Hepatocyte (in vitro differentiated cells): ENCODE measurements at regions not wholly inside any gene's neighbourhood (a gene's known extent, or its start where the extent isn't known, plus 50 kb on each side); places are given as distances from the start of the nearest gene placed in this dataset.

Source experiments
- DNase-seq: peaks from one replicate; pipeline ENCODE4 v3.0.0-alpha.2; 2016; ENCODE audit warnings: low spot score
- H2AFZ ChIP-seq: fragments of 200-600 bp; sonication (generic); 2 replicates; pipeline ENCODE4 v1.6.0; 2016; ENCODE audit warnings: antibody characterized with exemption, mild to moderate bottlenecking
- H3K27ac ChIP-seq: fragments of 200-600 bp; sonication (generic); 2 replicates; pipeline ENCODE4 v1.5.1; 2016; ENCODE audit warnings: mild to moderate bottlenecking
- H3K27me3 ChIP-seq: fragments of 200-600 bp; sonication (generic); 2 replicates; pipeline ENCODE4 v1.6.1; 2016
- H3K36me3 ChIP-seq: fragments of 200-600 bp; sonication (generic); replicated peaks from 2 replicates; pipeline ENCODE4 v1.5.1; 2016; ENCODE audit warnings: low read depth; ENCODE audit not compliant: insufficient read depth
- H3K4me1 ChIP-seq: fragments of 200-600 bp; sonication (generic); 2 replicates; pipeline ENCODE4 v1.5.1; 2016; ENCODE audit warnings: mild to moderate bottlenecking, moderate library complexity; ENCODE audit not compliant: insufficient read depth
- H3K4me2 ChIP-seq: fragments of 200-600 bp; sonication (generic); 2 replicates; pipeline ENCODE4 v1.6.0; 2016
- H3K4me3 ChIP-seq: fragments of 200-600 bp; sonication (generic); 2 replicates; pipeline ENCODE4 v1.5.1; 2016; ENCODE audit warnings: mild to moderate bottlenecking
- H3K79me2 ChIP-seq: fragments of 200-600 bp; sonication (generic); 2 replicates; pipeline ENCODE4 v1.6.0; 2017; ENCODE audit warnings: mild to moderate bottlenecking
- H3K9me2 ChIP-seq: fragments of 200-600 bp; sonication (generic); replicated peaks from 2 replicates; pipeline ENCODE4 v1.6.0; 2017; ENCODE audit warnings: mild to moderate bottlenecking; ENCODE audit not compliant: insufficient read depth
- H3K9me3 ChIP-seq: fragments of 200-600 bp; sonication (generic); 2 replicates; pipeline ENCODE4 v1.5.1; 2016; ENCODE audit warnings: low read depth, mild to moderate bottlenecking
- H4K20me1 ChIP-seq: fragments of 200-600 bp; sonication (generic); 2 replicates; pipeline ENCODE4 v1.6.0; 2016; ENCODE audit warnings: mild to moderate bottlenecking; ENCODE audit not compliant: insufficient read depth, poor library complexity, severe bottlenecking
- CTCF ChIP-seq: fragments of 200-600 bp; sonication (generic); IDR thresholded peaks from 2 replicates; pipeline ENCODE4 v1.5.1; 2016; ENCODE audit warnings: antibody characterized with exemption, mild to moderate bottlenecking; ENCODE audit not compliant: poor library complexity
- EZH2 ChIP-seq: fragments of 200-600 bp; sonication (generic); IDR thresholded peaks from 2 replicates; pipeline ENCODE4 v1.6.1; 2016; ENCODE audit warnings: antibody characterized with exemption, mild to moderate bottlenecking, borderline replicate concordance
- EZH2phosphoT487 ChIP-seq: fragments of 200-600 bp; sonication (generic); IDR thresholded peaks from one replicate; pipeline ENCODE4 v1.6.1; 2018; ENCODE audit warnings: antibody characterized with exemption, mild to moderate bottlenecking, low read depth, moderate library complexity; ENCODE audit not compliant: unreplicated experiment, severe bottlenecking
- WGBS: methylation state at CpG from one replicate; pipeline ENCODE4 v1.1.6; 2016; ENCODE audit warnings: low lambda C conversion rate; ENCODE audit errors: missing lambda C conversion rate; 5-methylcytosine and 5-hydroxymethylcytosine counted together

- no peak overlapping the region for H3K27ac ChIP-seq
- DNase-seq = no peak
- 86% methylated on average over 1 of the region's 1 CpG for WGBS
- no peaks in the 10 kb centered on the region for H3K27me3 ChIP-seq
- H2AFZ ChIP-seq = no peak overlapping the region
- H3K9me2 ChIP-seq = no peaks in the 10 kb centered on the region
- H3K4me3 ChIP-seq = no peak overlapping the region
- H3K4me2 ChIP-seq = no peak overlapping the region
- H4K20me1 ChIP-seq = no peaks in the 10 kb centered on the region
- H3K79me2 ChIP-seq = no peaks in the 10 kb centered on the region
- H3K4me1 ChIP-seq = peaks cover 10% of the 10 kb centered on the region
- H3K9me3 ChIP-seq = no peaks in the 10 kb centered on the region
- TF ChIP-seq EZH2phosphoT487 = no peak
- no peak for TF ChIP-seq EZH2
- no peak for TF ChIP-seq CTCF
- H3K36me3 ChIP-seq = no peaks in the 10 kb centered on the region
These were observed 158.4 kb downstream of the CARTPT start for GRCh38 chr5:71877511-71877910.

GRCh38 chr5:71880536-71880935 lies 161.5 kb downstream of the CARTPT start:
- H3K79me2 ChIP-seq = no peaks in the 10 kb centered on the region

GRCh38 chr5:71882826-71883741 lies 164.0 kb downstream of the CARTPT start:
- Histone ChIP-seq H3K27ac (no peak overlapping the region), H3K9me3 (no peaks in the 10 kb centered on the region), H2AFZ (no peak overlapping the region), H3K36me3 (no peaks in the 10 kb centered on the region), H4K20me1 (no peaks in the 10 kb centered on the region), H3K9me2 (no peaks in the 10 kb centered on the region), H3K4me2 (no peak overlapping the region), H3K4me1 (peaks cover 15% of the 10 kb centered on the region), H3K79me2 (no peaks in the 10 kb centered on the region), H3K4me3 (no peak overlapping the region), H3K27me3 (no peaks in the 10 kb centered on the region)
- no peak for TF ChIP-seq EZH2
- no peak for TF ChIP-seq CTCF
- no peak for TF ChIP-seq EZH2phosphoT487
- 70% methylated on average over 10 of the region's 10 CpGs for WGBS
- no peak for DNase-seq

More at GRCh38 chr5:71880536-71880935, 161.5 kb downstream of the CARTPT start:
- TF ChIP-seq CTCF = no peak
- TF ChIP-seq EZH2phosphoT487 = no peak
- TF ChIP-seq EZH2 = no peak
- no peaks in the 10 kb centered on the region for H3K9me2 ChIP-seq
- WGBS = 36% methylated on average over 5 of the region's 5 CpGs
- DNase-seq = peak; percentile 29
- H3K4me2 ChIP-seq = no peak overlapping the region
- H3K27me3 ChIP-seq = no peaks in the 10 kb centered on the region
- peaks cover 15% of the 10 kb centered on the region for H3K4me1 ChIP-seq
- H3K4me3 ChIP-seq = no peak overlapping the region
- peak overlapping the region; percentile 33 for H3K27ac ChIP-seq
- no peaks in the 10 kb centered on the region for H3K9me3 ChIP-seq
- no peak overlapping the region for H2AFZ ChIP-seq
- no peaks in the 10 kb centered on the region for H3K36me3 ChIP-seq
- no peaks in the 10 kb centered on the region for H4K20me1 ChIP-seq
